Activated gamma-delta T cell (primary cell): ENCODE measurements at regions not wholly inside any gene's neighbourhood (a gene's known extent, or its start where the extent isn't known, plus 50 kb on each side); places are given as distances from the start of the nearest gene placed in this dataset.
"Not testable (repeated sequence)": the region's sequence is repeated elsewhere in the genome, so short reads cannot be mapped to it uniquely, and the experiment has no call there.

Experiments used
- DNase-seq: peaks from one replicate; lab custom pipeline; 2025; lab: John Stamatoyannopoulos, UW

- DNase-seq = no peak
Observed at GRCh38 chr22:48921411-48921903, 906.2 kb downstream of the BRD1 start.

GRCh38 chr22:48920776-48921241 is 906.9 kb downstream of the BRD1 start:
- DNase-seq = no peak

GRCh38 chr22:48919851-48920589 is 907.7 kb downstream of the BRD1 start:
- DNase-seq = no peak

GRCh38 chr22:48919187-48919590 is 908.5 kb downstream of the BRD1 start:
- no peak for DNase-seq

GRCh38 chr22:48918585-48919186 is 909.0 kb downstream of the BRD1 start:
- no peak for DNase-seq

DNA sequence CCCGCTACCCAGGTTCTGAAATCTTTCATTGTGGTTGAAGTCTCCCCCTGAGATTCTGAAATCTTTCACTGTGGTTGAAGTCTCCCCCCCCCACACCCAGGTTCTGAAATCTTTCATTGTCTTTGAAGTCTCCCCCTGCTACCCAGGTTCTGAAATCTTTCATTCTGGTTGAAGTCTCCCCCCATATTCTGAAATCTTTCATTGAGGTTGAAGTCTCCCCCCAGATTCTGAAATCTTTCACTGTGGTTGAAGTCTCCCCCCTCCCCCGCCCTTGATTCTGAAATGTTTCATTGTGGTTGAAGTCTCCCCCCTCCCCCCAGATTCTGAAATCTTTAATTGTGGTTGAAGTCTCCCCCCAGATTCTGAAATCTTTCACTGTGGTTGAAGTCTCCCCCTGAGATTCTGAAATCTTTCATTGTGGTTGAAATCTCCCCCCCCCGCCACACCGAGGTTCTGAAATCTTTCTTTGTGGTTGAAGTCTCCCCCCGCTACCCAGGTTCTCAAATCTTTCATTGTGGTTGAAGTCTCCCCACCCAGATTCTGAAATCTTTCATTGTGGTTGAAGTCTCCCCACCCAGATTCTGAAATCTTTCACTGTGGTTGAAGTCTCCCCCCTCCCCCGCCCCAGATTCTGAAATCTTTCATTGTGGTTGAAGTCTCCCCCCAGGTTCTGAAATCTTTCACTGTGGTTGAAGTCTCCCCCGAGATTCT is 915.2 kb downstream of the BRD1 start:
- not testable (repeated sequence) for DNase-seq

DNA sequence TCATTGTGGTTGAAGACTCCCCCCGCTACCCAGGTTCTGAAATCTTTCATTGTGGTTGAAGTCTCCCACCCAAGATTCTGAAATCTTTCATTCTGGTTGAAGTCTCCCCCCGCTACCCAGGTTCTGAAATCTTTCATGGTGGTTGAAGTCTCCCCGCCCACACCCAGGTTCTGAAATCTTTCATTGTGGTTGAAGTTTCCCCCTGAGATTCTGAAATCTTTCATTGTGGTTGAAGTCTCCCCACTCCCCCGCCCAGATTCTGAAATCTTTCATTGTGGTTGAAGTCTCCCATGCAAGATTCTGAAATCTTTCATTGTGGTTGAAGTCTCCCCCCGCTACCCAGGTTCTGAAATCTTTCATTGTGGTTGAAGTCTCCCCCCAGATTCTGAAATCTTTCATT is 916.0 kb downstream of the BRD1 start:
- not testable (repeated sequence) for DNase-seq

GRCh38 chr22:48911067-48911466 is 916.6 kb downstream of the BRD1 start:
- not testable (repeated sequence) for DNase-seq

DNA sequence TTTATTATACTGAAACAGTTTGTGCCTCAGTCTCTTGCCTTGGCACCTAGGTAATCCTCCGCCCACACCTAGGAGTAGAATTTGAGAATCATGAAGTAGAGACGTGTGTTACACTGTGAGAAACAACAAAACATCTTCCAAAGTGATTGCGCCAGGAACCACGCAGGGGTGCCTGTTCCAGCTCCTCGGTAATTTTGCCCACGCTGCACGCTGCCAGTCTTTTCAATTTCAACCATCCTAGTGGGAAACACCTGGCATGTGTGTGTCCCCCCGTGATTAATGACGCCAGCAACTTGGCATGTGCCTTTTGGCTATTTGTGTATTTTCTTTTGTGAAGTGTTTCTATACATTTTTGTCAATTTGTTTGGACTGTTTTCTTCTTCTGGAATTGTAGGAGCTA is 919.1 kb downstream of the BRD1 start:
- no peak for DNase-seq

- no peak for DNase-seq
Observed at GRCh38 chr22:48907591-48907990, 920.1 kb downstream of the BRD1 start.

GRCh38 chr22:48906216-48906835 is 921.3 kb downstream of the BRD1 start:
- no peak for DNase-seq

DNA sequence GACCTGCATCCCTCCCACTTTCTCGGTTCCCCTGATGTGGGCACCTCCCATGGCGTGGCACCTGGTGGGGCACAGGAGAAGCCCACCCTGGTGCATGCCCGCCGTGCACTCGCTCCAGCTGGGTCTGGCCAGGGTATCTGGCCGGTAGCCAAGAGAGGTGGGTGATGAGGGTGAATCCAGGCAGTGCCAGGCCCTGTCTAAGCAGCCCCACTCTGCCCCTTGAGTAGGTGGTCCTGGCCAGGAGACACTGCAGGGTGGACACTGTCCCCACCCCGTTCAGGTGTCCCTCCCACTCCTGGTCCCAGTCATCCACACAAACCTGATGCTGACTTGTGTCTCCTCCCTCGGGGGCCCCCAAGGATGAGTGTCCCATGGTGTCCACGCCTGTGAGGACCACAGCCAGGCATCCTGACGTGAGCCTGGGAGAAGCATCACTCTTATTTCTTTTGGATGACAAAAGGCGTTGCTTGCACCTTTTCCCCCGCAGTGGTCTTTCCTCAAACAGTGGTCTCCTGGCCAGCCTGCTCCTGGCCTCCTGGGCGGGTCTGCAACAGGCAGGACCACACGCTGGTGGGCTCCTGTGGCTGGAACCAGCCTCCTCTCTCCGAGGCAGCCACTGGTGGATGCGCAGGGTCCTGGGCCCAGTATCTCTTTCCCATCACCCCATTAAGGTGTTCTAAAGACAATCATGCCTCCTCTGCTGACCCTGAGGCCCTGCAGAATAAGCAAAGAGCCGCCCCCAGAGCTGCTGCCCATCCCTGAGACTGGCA is 922.3 kb downstream of the BRD1 start:
- no peak for DNase-seq

- DNase-seq = no peak
Observed at GRCh38 chr22:48902983-48903650, 924.6 kb downstream of the BRD1 start.

DNA sequence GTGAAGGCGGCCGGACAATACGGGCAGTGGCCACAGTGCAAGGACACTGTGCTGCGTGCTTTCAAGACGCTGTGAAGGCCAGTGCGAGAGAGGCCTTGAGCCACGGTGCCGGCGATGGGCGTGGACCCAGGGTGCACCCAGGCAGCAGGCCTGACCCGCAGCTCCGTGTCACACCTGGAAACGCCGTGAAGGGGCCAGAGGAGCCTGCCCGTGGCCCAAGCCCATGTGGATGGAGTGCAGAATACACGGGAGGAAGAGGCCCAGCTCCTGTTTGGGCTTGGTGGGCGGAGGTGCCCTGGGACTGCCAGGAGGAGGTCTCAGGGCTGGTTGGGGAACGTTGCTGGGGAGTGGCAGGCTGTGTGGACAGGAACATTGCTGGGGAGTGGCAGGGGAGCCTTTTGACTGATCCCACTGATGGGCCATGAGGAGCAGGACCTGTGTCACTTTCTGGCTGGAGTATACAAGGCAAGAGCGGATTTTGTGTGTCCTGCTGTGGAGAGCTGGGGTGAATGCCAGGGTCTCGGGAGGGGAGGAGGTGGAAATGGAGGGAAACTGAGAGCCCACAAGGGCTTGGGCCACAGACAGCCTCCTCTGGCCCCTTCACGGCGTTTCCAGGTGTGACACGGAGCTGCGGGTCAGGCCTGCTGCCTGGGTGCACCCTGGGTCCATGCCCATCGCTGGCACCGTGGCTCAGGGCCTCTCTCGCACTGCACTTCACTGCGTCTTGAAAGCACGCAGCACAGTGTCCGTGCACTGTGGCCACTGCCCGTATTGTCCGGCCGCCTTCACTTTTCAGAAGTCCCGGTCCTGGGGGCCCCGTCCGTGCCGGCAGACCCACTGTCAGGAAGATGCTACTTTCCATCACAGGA is 925.4 kb downstream of the BRD1 start:
- DNase-seq = no peak

- no peak for DNase-seq
Observed at GRCh38 chr22:48901324-48901723, 926.3 kb downstream of the BRD1 start.

- no peak for DNase-seq
Observed at GRCh38 chr22:48900626-48901025, 927.0 kb downstream of the BRD1 start.

GRCh38 chr22:48900327-48900597 is 927.4 kb downstream of the BRD1 start:
- DNase-seq = no peak

- no peak for DNase-seq
Observed at GRCh38 chr22:48899523-48900326, 927.9 kb downstream of the BRD1 start.

DNA sequence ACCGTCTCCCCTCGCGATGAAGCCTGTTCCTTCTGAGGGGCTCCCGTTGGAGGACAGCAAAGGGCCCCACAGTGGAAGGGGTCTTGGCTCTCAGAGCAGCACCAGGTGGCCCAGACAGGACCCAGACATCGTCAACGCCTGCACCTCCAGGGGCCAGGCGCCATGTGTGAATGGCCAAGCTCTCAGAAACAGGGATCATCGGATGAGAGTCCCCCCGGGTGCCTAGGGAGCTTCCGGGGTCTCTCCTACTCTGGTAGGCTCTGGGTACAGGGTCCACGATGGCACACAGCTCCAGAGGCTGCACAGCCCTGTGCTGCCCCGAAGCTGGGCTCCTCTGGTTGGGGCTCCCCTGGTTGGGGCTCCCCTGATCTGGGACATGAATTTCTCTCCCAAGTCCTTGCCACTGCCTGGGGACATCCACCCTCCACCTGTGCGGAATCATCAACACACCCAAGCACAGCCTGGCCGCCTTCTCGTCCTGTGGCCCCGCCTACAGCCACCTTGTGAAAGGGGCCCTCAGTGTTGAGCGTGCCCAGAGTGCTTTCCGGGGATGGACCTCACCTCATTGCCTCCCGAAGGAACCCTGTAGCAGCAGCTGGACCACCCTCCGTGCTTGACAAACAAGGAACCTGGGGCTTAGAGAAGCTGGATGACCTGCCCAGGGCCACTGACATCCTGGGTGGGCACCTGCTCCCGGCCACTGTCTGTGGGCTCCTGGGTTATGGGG is 929.0 kb downstream of the BRD1 start:
- no peak for DNase-seq
